ENCODE measurements at regions not wholly inside any gene's neighbourhood (a gene's known extent, or its start where the extent isn't known, plus 50 kb on each side); places are given as distances from the start of the nearest gene placed in this dataset.

DNA sequence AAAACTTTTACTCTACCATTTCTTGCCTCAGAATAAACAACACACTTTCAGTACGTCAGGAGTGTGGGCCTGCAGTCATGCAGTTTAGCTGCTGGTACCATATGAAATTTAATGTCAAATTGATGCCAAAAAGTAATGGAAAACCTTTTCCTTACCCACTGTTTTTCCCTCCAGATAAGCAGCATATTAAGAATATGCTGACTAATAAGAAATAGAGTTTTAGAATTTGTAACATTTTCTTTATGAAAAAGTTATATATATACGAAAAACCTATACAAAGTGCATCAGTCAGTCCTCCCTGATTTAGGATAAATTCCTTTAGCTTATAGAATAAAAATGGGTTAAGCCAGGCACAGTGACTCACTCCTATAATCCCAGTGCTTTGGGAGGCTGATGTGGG, 206.8 kb upstream of the PPARGC1A start:
- DNase-seq: no peak
- H3K9me3 Mint-ChIP-seq (ENCODE audit: insufficient read depth): no peaks in the 10 kb centered on the region

DNA sequence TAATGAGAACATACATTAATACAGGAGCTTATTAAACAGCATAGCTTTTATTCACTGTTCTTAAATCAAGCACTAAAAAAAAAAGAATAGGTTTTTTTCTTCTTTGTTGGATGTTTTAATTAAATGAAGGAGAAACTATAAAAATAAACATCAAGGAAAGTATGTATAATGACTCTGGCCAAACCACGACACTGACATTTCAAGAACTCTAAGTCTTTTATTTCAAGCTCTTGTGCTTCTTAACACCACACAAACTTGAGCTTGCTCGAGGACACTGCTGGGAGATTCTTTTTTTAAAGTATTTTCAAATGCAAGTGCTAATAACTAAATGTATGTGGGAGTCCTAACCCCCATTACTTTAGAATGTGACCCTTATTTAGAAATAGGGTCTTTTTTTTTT, 204.9 kb upstream of the PPARGC1A start:
- H3K27ac Mint-ChIP-seq: no peak overlapping the region
- H3K9me3 Mint-ChIP-seq (ENCODE audit: insufficient read depth): no peaks in the 10 kb centered on the region
- no peaks in the 10 kb centered on the region for H3K27me3 Mint-ChIP-seq (ENCODE audit: low read depth)
- H3K4me1 Mint-ChIP-seq (ENCODE audit: low read depth): no peaks in the 10 kb centered on the region
- no peaks in the 10 kb centered on the region for H3K36me3 Mint-ChIP-seq (ENCODE audit: low read depth)
- DNase-seq (no peak), ATAC-seq (no peak)
- no peak overlapping the region for H3K4me3 Mint-ChIP-seq
- CTCF ChIA-PET: no interaction called here
- POLR2A ChIA-PET: no interaction called here

More for the DNA sequence above, 206.8 kb upstream of the PPARGC1A start:
- no peaks in the 10 kb centered on the region for H3K27me3 Mint-ChIP-seq (ENCODE audit: low read depth)
- H3K4me1 Mint-ChIP-seq (ENCODE audit: low read depth): no peaks in the 10 kb centered on the region
- CTCF ChIA-PET: no interaction called here
- POLR2A ChIA-PET: no interaction called here
- H3K27ac Mint-ChIP-seq: no peak overlapping the region
- H3K36me3 Mint-ChIP-seq (ENCODE audit: low read depth): no peaks in the 10 kb centered on the region
- ATAC-seq: no peak
- no peak overlapping the region for H3K4me3 Mint-ChIP-seq

DNA sequence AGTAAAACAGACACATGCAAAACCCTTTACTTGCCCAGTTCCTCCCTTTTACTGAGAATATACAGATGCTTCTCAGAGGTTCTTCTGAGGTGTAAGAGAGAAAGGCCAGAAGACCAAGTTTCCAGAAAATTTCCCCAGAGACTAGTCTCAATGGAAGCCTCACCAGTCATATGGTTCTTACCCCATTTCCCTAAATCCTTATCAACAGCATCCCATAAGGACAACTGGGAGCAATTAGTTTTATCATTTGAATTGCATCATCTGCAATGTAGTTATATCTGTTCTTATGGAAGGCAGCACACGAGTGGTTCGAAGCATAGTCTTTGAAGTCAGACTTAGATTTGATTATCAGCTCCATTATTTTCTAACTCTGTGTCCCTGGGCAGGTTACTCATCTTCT, 203.6 kb upstream of the PPARGC1A start:
- H3K4me1 Mint-ChIP-seq (ENCODE audit: low read depth): no peaks in the 10 kb centered on the region

GRCh38 chr4:24091639-24092233, 201.9 kb upstream of the PPARGC1A start:
- H3K4me3 Mint-ChIP-seq: no peak overlapping the region

More for the DNA sequence above, 203.6 kb upstream of the PPARGC1A start:
- CTCF ChIA-PET: no interaction called here
- Mint-ChIP-seq H3K27ac (no peak overlapping the region), H3K9me3 (ENCODE audit: insufficient read depth) (no peaks in the 10 kb centered on the region), H3K27me3 (ENCODE audit: low read depth) (no peaks in the 10 kb centered on the region), H3K4me3 (no peak overlapping the region), H3K36me3 (ENCODE audit: low read depth) (no peaks in the 10 kb centered on the region)
- DNase-seq: no peak
- POLR2A ChIA-PET: no interaction called here
- no peak for ATAC-seq

GRCh38 chr4:24089851-24090534, 200.1 kb upstream of the PPARGC1A start:
- no peak overlapping the region for H3K27ac Mint-ChIP-seq
- no peaks in the 10 kb centered on the region for H3K36me3 Mint-ChIP-seq (ENCODE audit: low read depth)
- POLR2A ChIA-PET: no interaction called here
- H3K9me3 Mint-ChIP-seq (ENCODE audit: insufficient read depth): no peaks in the 10 kb centered on the region
- no peak overlapping the region for H3K4me3 Mint-ChIP-seq
- CTCF ChIA-PET: no interaction called here
- ATAC-seq (no peak), DNase-seq (no peak)
- no peaks in the 10 kb centered on the region for H3K4me1 Mint-ChIP-seq (ENCODE audit: low read depth)
- no peaks in the 10 kb centered on the region for H3K27me3 Mint-ChIP-seq (ENCODE audit: low read depth)

More at GRCh38 chr4:24091639-24092233, 201.9 kb upstream of the PPARGC1A start:
- CTCF ChIA-PET: no interaction called here
- POLR2A ChIA-PET: interaction anchor here (0.6 kb wide), 1 partner anchor 176 kb away, joined by 4 read pairs; no protein-coding TSS in a partner anchor
- DNase-seq (no peak), ATAC-seq (no peak)
- H3K4me1 Mint-ChIP-seq (ENCODE audit: low read depth): no peaks in the 10 kb centered on the region
- no peaks in the 10 kb centered on the region for H3K36me3 Mint-ChIP-seq (ENCODE audit: low read depth)
- H3K27ac Mint-ChIP-seq: no peak overlapping the region
- no peaks in the 10 kb centered on the region for H3K9me3 Mint-ChIP-seq (ENCODE audit: insufficient read depth)
- no peaks in the 10 kb centered on the region for H3K27me3 Mint-ChIP-seq (ENCODE audit: low read depth)

DNA sequence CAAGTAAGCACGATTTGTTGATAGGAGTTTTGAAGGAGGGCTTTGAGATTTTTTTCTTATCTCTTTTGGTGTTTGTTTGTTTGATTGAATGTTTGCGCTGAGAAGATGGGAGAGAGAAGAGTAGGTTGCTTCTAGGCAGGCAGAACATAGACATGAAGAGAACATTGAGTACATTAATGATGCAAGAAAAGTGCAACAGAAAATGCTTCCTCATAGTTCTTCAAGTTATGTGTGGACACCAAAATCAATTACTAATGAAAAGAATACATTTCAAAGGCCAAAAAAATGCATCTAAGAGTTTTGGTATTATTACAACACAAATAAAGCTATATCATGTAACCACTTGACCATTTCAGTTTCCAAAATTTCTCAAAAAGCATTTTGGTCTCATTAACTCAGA, 191.0 kb upstream of the PPARGC1A start:
- H3K27ac Mint-ChIP-seq: no peak overlapping the region
- no peak overlapping the region for H3K4me3 Mint-ChIP-seq
- H3K4me1 Mint-ChIP-seq (ENCODE audit: low read depth): no peaks in the 10 kb centered on the region
- DNase-seq: no peak
- ATAC-seq: no peak
- H3K27me3 Mint-ChIP-seq (ENCODE audit: low read depth): no peaks in the 10 kb centered on the region
- ChIA-PET CTCF (no interaction called here), POLR2A (no interaction called here)
- no peaks in the 10 kb centered on the region for H3K9me3 Mint-ChIP-seq (ENCODE audit: insufficient read depth)
- H3K36me3 Mint-ChIP-seq (ENCODE audit: low read depth): no peaks in the 10 kb centered on the region

GRCh38 chr4:24078347-24078962, 188.6 kb upstream of the PPARGC1A start:
- Mint-ChIP-seq H3K4me3 (no peak overlapping the region), H3K9me3 (ENCODE audit: insufficient read depth) (no peaks in the 10 kb centered on the region), H3K27ac (no peak overlapping the region), H3K27me3 (ENCODE audit: low read depth) (no peaks in the 10 kb centered on the region), H3K36me3 (ENCODE audit: low read depth) (no peaks in the 10 kb centered on the region), H3K4me1 (ENCODE audit: low read depth) (no peaks in the 10 kb centered on the region)
- DNase-seq: no peak
- POLR2A ChIA-PET: no interaction called here
- ATAC-seq: no peak
- CTCF ChIA-PET: no interaction called here

DNA sequence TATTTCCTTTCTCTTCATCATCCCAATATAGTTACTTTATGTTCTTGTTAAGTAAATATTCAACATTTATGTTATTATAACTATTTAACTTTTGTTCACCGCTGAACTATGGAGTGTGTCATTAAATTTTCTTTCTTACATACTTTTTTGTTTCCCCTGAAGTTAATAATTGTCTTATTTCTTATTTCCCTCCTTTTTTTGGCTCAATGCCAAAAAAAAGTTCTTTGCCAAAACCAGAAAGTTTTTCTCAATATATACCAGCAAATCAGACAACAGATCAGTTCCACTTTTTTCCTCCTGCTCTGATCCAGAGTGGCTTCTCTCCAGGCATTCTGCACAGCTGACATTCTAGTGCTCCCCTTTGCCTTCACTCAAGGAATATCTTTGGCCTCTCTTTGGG, 187.0 kb upstream of the PPARGC1A start:
- Mint-ChIP-seq H3K27me3 (ENCODE audit: low read depth) (no peaks in the 10 kb centered on the region), H3K4me1 (ENCODE audit: low read depth) (no peaks in the 10 kb centered on the region), H3K27ac (no peak overlapping the region), H3K4me3 (no peak overlapping the region), H3K9me3 (ENCODE audit: insufficient read depth) (no peaks in the 10 kb centered on the region), H3K36me3 (ENCODE audit: low read depth) (no peaks in the 10 kb centered on the region)
- ATAC-seq (no peak), DNase-seq (no peak)
- CTCF ChIA-PET: no interaction called here
- POLR2A ChIA-PET: interaction anchor here (0.7 kb wide), 1 partner anchor 636 kb away, joined by 6 read pairs; no protein-coding TSS in a partner anchor

DNA sequence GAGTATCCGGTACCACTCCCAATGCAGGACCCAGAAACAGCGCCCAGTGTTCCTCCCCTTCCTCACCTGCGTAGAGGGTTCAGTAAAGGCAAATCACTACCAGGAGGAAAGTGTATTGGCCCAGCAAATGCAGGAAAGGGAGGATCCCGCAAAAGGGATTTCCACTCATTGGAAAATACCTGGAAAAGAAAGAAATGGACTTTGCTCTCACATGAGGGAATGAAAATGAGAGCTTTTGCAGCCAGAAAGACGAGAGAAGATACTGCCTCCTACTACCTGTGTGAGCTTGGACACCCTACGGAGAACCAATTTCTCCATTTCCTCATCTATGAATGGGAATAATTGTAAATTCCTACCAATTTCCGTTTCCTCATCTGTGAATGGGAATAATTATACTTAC, 184.1 kb upstream of the PPARGC1A start:
- DNase-seq (no peak), ATAC-seq (no peak)
- CTCF ChIA-PET: no interaction called here
- Mint-ChIP-seq H3K27ac (no peak overlapping the region), H3K9me3 (ENCODE audit: insufficient read depth) (no peaks in the 10 kb centered on the region), H3K4me1 (ENCODE audit: low read depth) (no peaks in the 10 kb centered on the region), H3K27me3 (ENCODE audit: low read depth) (no peaks in the 10 kb centered on the region), H3K36me3 (ENCODE audit: low read depth) (no peaks in the 10 kb centered on the region), H3K4me3 (no peak overlapping the region)
- POLR2A ChIA-PET: no interaction called here

- CTCF ChIA-PET: no interaction called here
- no peak for ATAC-seq
- no peak overlapping the region for H3K27ac Mint-ChIP-seq
These were observed 181.9 kb upstream of the PPARGC1A start for GRCh38 chr4:24071612-24072372.

DNA sequence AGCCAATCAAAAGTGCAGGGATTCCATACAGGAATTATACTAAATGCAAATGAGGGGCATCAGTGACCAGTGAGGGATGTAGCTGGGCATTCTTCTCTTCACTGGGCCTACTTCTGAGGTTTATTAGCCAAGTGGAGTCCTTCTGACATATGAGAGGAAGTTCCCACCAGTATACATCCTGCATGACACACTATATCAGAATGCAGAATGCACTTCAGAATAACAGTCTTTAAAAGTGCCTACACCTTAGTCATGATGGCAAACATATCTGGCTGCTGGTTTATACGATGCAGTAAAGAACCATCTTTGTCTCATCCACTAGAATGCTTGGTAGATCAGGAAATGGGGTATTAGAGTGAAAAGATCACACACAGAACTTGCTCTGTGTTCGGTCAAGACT, 180.3 kb upstream of the PPARGC1A start:
- ATAC-seq (no peak), DNase-seq (no peak)
- no peak overlapping the region for H3K27ac Mint-ChIP-seq
- no peaks in the 10 kb centered on the region for H3K4me1 Mint-ChIP-seq (ENCODE audit: low read depth)
- H3K4me3 Mint-ChIP-seq: no peak overlapping the region
- no peaks in the 10 kb centered on the region for H3K9me3 Mint-ChIP-seq (ENCODE audit: insufficient read depth)
- ChIA-PET POLR2A (no interaction called here), CTCF (no interaction called here)
- no peaks in the 10 kb centered on the region for H3K27me3 Mint-ChIP-seq (ENCODE audit: low read depth)
- no peaks in the 10 kb centered on the region for H3K36me3 Mint-ChIP-seq (ENCODE audit: low read depth)

More at GRCh38 chr4:24071612-24072372, 181.9 kb upstream of the PPARGC1A start:
- POLR2A ChIA-PET: no interaction called here
- Mint-ChIP-seq H3K27me3 (ENCODE audit: low read depth) (no peaks in the 10 kb centered on the region), H3K36me3 (ENCODE audit: low read depth) (no peaks in the 10 kb centered on the region), H3K9me3 (ENCODE audit: insufficient read depth) (no peaks in the 10 kb centered on the region), H3K4me3 (no peak overlapping the region), H3K4me1 (ENCODE audit: low read depth) (no peaks in the 10 kb centered on the region)
- DNase-seq: no peak

Measured in activated CD8-positive, alpha-beta T cell treated with anti-CD3 and anti-CD28 coated beads, Interleukin-2, amount 10 ng/mL, durations not matched to agents 7 days and 5 days (primary cell).